Fibroblast of skin of left quadriceps (primary cell): ENCODE measurements at regions not wholly inside any gene's neighbourhood (a gene's known extent, or its start where the extent isn't known, plus 50 kb on each side); places are given as distances from the start of the nearest gene placed in this dataset.

Source experiments
- DNase-seq, 2 experiments: peaks; one replicate each; pipeline ENCODE4 v3.0.0-alpha.2; 2013; ENCODE audit warnings: low read depth in 2 of 2

DNA sequence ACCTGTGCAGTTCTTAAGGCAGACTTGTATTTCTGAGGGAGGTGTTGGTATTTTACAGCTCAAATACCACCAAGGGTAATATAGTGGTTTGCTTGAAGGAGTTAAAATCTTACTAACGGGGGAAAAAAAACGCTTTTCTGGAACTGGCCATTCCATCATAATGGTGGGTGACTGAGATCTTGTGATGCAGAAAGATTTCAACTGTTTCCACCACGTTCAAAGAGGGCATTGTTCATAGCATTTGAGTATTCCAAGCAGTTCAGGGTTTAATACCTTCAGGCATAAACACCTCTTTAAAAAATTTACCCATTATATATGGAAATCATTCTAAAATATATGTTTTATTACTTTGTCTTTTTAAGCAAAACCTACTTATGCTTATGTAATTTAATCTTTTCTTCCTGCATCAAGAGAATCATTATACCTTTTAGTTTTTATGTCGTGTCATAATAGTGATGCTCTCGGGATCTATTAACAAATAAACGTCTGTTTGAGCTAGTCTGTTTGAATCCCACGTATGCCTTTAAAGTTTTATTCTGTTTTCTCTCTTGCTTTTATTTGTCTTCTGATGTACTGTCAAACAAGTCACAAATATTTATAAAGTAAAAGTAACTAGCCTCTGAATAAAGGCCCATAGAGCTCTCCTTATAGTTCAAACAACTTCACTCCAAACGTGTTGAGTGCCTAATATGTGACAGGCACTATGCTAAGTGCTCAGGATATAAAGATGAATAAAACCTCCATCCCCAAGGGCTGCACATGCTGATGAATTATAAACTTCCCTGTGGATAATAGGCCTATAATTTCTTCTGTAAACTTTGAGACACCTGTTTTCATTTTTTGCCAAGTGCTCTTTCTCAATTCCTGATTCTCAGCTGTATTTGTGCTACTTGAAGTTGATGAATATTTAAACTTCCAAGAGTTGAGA, 298.8 kb upstream of the FERMT1 start:
- DNase-seq, result no peak

GRCh38 chr20:6420336-6420735, 297.5 kb upstream of the FERMT1 start:
- no peak for DNase-seq

DNA sequence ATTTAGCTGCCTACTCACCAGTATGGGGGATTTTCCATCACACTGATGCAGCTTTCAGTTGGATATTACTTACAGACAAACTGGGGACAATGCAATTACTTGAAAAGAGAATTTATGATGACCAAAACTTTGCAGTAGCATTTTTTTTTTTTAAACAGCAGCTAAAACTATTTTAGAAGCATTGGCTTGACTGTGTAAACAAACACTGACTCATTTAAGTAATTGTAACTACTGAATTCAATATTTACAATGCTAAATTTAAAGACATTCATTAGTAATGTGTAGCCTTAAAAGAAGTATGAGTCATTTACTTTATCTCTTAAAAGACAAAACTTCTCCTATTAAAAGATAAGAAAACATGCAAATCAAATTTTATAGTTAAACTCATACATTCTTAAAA, 295.9 kb upstream of the FERMT1 start:
- no peak for DNase-seq

GRCh38 chr20:6416371-6416770, 293.5 kb upstream of the FERMT1 start:
- no peak for DNase-seq

DNA sequence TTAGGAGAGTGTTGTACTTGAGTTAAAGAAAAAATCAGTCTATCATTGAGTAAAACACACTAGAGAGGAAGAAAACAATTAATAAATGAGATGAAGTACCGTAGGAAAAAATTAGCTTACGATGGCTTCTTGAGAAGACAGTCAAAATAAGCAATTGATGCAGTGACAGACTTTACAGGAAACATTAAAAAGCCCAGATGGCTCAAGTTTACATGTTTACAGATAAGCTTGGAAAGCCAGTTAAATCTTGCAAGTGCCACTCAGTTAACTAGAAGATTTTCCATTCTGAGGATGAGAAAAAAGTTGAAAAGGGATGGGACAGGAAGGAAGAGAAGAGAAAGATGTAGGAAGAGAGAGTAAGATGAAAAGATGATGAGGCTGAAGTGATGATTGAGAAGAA, 288.8 kb upstream of the FERMT1 start:
- DNase-seq, result no peak

- DNase-seq, result no peak
Measured at GRCh38 chr20:6410721-6411120, 287.9 kb upstream of the FERMT1 start.

- DNase-seq, result no peak
Measured at GRCh38 chr20:6407163-6407562, 284.3 kb upstream of the FERMT1 start.

DNA sequence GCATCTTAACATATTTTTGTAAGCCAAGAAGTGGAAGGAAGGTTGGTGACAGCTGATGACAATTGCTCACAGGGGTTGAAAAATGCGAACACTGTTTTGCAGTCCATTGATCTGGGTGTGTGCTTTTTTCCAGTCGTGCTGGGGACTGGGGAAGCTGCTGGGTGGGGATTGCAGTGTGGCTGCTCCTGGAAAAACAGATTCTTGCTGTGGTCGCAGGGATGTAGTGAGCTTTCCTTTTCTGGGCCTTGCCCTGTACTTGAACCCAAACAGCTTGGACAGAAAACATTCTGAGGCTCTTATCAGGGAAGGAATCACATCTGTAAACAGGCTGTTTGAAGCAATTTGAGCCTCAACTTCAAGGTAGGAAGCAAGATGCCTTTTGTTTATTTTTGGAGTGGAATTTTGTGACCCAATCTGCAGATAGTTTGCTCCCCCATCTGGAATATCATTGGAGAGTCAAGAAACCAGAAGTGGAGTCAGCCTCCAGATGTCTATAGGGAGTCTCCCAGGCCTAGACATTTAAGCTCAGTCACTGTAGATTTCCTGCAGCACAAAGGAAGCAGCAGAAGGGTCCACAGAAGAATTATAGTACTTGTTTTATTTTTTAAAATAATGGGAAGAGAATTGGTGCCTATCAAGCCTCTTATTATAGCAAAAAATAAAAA, 279.2 kb upstream of the FERMT1 start:
- no peak for DNase-seq

DNA sequence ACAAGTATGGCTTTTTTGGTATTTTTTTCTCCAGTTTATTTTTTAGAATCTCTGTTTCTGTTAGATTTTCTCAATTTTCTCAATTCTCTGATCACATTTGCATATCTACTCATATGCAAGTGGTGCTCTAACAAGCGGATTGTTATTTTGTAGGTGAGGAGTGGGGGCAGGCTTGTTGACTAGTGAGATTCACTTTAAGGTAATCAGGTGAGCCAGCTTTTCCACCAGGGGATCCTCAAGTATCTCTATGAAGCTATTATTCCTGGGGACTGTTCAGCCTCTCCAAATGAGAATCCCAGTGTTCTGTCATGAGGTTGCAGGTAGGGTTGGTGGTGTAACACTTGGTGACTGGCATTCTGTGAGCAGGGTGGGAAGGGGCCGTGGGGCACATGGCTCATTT, 274.3 kb upstream of the FERMT1 start:
- DNase-seq, result no peak

GRCh38 chr20:6395695-6396094, 272.9 kb upstream of the FERMT1 start:
- no peak for DNase-seq

DNA sequence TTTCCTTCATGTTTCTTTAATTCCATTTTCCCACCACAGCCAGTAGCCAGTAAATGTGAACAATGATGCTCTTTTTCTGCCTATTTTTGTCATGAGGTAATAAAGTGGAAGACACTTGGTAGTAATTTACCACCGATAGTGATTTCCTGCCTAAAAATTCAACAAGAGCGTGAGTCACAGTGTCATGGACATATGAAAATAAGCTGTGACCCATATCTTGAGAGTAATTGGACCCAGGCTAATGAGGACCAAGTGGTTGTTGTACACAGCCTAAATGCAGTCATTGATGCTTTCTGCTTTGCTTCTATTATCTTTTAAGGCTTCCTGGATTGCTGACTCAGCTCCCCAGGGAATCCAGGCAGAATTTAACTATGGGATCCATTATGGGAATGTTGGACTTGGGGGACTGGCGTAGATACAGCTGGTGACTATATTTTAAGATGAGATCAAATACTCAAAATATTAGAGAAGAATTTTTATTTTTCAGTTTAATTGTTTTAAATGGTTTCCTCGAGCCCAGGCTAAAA, 265.9 kb upstream of the FERMT1 start:
- peak; percentile 6 to 8 for DNase-seq

GRCh38 chr20:6384956-6385486, 262.2 kb upstream of the FERMT1 start:
- DNase-seq, result no peak

DNA sequence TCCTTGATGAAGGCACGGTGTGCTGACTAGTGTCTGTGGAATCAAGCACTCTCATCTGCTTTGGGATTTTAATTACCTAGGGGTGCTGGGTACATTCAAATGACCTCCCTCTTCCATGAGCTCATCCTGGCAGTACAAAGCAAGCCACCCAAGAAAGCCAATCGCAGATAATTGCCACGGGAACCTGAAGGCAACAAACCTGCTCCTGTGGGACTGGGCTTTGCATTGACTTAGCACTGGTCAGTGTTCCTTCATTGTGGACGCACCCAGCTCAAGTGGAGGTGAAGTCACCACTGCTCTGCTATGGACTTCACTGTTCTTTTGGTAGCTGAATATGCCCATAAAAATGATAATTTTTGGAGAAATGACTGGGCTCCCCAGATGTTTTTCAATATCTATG, 261.6 kb upstream of the FERMT1 start:
- no peak for DNase-seq

- no peak for DNase-seq
Measured at GRCh38 chr20:6381887-6382286, 259.1 kb upstream of the FERMT1 start.

GRCh38 chr20:6362245-6362644, 239.4 kb upstream of the FERMT1 start:
- no peak for DNase-seq

DNA sequence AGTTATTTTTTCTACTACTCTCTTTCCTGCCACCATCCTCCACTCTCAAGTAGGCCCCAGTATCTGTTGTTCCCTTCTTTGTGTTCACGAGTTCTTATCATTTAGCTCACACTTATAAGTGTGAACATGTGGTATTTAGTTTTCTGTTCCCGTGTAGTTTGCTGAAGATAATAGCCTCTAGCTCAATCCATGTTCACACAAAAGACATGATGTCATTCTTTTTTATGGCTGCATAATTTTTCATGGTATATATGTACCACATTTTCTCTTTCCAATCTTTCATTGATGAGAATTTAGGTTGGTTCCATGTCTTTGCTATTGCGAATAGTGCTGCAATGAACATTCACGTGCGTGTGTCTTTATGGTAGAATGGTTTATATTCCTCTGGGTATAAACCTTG, 237.9 kb upstream of the FERMT1 start:
- DNase-seq, result no peak

GRCh38 chr20:6355754-6356451, 233.1 kb upstream of the FERMT1 start:
- no peak for DNase-seq

- DNase-seq, result no peak
Measured at GRCh38 chr20:6348908-6349307, 226.1 kb upstream of the FERMT1 start.

DNA sequence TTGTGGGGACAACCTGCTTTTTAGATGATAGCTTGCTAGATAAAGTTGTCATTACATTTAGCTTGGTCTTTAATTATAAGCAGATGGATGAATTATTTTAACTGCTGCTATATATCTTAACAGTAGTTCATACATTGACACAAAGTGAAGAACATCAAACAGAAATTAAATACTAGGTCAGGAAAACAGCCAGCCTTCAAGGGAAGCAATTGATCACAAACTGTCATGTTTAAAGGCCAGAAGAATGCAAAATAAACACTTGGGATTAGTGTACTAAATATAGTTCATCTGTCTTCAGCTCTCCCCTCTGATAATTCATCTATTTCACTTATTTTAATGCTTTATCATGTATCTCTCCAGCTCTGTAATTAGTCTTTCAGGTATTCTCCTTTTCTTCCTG, 225.1 kb upstream of the FERMT1 start:
- DNase-seq, result no peak

DNA sequence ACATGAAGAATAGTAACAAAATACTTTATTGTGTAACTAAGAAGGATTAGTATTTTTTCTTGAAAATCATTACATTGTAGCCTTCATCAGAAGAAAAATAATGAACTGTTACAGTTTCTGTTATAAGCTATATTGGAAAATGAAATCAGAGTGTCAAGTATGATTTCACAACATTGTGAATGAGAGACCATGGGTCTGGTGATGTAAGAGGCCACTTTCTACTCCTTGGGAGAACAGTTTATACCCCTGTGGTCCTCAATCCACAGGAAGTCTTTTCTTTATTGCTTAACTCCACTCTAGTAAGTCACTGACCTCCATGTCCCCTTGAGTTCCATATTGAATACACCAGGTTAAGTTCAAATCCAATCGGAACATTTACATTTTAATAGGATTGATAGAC, 218.7 kb upstream of the FERMT1 start:
- no peak for DNase-seq

DNA sequence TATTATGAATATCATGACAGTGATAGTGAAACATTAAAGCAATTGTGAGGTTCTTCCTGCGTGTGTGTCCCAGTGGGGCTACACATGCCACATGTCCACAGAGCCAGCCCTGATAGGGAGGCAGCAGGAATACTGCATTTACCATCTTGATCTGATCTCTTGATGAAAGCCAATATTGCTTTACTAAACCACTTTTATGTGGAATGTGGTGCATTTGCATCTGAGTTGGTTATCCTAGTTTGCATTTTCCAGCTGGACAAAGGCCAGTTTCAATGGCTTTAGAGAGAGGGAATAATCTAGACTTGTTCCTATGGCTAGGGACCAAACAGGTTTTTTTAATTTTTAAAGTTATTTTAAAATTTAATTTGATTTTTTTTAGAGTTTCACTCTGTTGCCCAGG, 216.3 kb upstream of the FERMT1 start:
- no peak for DNase-seq

- no peak for DNase-seq
Measured at GRCh38 chr20:6333110-6333509, 210.3 kb upstream of the FERMT1 start.
